HL-60 (cell line): ENCODE measurements at regions not wholly inside any gene's neighbourhood (a gene's known extent, or its start where the extent isn't known, plus 50 kb on each side); places are given as distances from the start of the nearest gene placed in this dataset.
"Not testable (repeated sequence)": the region's sequence is repeated elsewhere in the genome, so short reads cannot be mapped to it uniquely, and the experiment has no call there.

Experiments used
- DNase-seq, 2 experiments: peaks; one replicate each; pipeline ENCODE4 v3.0.0-alpha.2; 2010 to 2020; ENCODE audit warnings: low read depth in 1 of 2, low spot score in 1 of 2
- H3K27ac ChIP-seq: fragments of 250-450 bp; sonication (Bioruptor Pico); replicated peaks from 2 replicates; pipeline ENCODE4 v1.5.1; 2020; ENCODE audit warnings: mild to moderate bottlenecking, moderate library complexity
- H3K27me3 ChIP-seq: fragments of 250-450 bp; sonication (Bioruptor Pico); 2 replicates; pipeline ENCODE4 v1.5.1; 2021; ENCODE audit warnings: mild to moderate bottlenecking, moderate library complexity; ENCODE audit not compliant: insufficient read depth, poor library complexity, severe bottlenecking
- H3K4me3 ChIP-seq: replicated peaks from 2 replicates; pipeline ENCODE4 v1.5.1; 2011; ENCODE audit warnings: mild to moderate bottlenecking, control low read depth, low read length; ENCODE audit not compliant: insufficient read depth
- CTCF ChIP-seq: IDR thresholded peaks from one replicate; pipeline ENCODE4 v1.5.1; 2011; ENCODE audit warnings: low read length, control low read depth, inconsistent platforms; ENCODE audit not compliant: insufficient read depth
- GABPA ChIP-seq: IDR thresholded peaks from 2 replicates; pipeline ENCODE4 v1.6.1; 2012; ENCODE audit warnings: low read depth
- POLR2AphosphoS5 ChIP-seq: IDR thresholded peaks from 2 replicates; pipeline ENCODE4 v1.6.1; 2012; ENCODE audit warnings: low read depth
- SPI1 ChIP-seq: IDR thresholded peaks from 2 replicates; pipeline ENCODE4 v1.6.1; 2012; ENCODE audit warnings: low read depth, mild to moderate bottlenecking, borderline replicate concordance
- TF ChIP-seq, protein P1 (sequence below): IDR thresholded peaks from 2 replicates; pipeline ENCODE4 v1.6.1; 2012; ENCODE audit warnings: low read depth; ENCODE audit not compliant: insufficient replicate concordance

GRCh38 chr21:27321791-27322190 lies 354.9 kb upstream of the ADAMTS5 start:
- no peak overlapping the region for H3K27ac ChIP-seq
- no peaks in the 10 kb centered on the region for H3K27me3 ChIP-seq
- DNase-seq, result no peak
- no peak overlapping the region for H3K4me3 ChIP-seq
- TF ChIP-seq SPI1 (no peak), GABPA (no peak), POLR2AphosphoS5 (no peak), CTCF (no peak)
- TF ChIP-seq, protein P1, sequence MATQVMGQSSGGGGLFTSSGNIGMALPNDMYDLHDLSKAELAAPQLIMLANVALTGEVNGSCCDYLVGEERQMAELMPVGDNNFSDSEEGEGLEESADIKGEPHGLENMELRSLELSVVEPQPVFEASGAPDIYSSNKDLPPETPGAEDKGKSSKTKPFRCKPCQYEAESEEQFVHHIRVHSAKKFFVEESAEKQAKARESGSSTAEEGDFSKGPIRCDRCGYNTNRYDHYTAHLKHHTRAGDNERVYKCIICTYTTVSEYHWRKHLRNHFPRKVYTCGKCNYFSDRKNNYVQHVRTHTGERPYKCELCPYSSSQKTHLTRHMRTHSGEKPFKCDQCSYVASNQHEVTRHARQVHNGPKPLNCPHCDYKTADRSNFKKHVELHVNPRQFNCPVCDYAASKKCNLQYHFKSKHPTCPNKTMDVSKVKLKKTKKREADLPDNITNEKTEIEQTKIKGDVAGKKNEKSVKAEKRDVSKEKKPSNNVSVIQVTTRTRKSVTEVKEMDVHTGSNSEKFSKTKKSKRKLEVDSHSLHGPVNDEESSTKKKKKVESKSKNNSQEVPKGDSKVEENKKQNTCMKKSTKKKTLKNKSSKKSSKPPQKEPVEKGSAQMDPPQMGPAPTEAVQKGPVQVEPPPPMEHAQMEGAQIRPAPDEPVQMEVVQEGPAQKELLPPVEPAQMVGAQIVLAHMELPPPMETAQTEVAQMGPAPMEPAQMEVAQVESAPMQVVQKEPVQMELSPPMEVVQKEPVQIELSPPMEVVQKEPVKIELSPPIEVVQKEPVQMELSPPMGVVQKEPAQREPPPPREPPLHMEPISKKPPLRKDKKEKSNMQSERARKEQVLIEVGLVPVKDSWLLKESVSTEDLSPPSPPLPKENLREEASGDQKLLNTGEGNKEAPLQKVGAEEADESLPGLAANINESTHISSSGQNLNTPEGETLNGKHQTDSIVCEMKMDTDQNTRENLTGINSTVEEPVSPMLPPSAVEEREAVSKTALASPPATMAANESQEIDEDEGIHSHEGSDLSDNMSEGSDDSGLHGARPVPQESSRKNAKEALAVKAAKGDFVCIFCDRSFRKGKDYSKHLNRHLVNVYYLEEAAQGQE, result no peak

DNA sequence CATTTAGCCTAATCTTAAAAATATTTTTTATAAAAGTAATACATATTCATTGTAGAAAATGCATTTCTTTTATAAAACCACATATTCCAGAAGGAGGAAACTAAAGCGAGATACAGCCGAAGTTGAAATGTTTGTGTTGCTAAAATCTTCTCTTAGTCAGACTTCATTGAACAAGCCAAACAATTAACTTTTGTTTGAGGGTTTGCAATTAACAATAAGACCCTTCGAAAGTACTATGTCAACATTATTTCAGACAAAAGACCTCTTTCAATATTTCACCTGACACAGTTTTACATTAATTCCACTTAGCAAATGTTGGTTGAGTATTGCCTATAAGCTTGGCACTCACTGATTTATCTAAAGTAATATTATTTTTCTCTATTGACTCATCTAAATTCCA lies 354.0 kb upstream of the ADAMTS5 start:
- H3K27me3 ChIP-seq, result no peaks in the 10 kb centered on the region
- H3K27ac ChIP-seq, result no peak overlapping the region
- TF ChIP-seq, protein P1, result no peak
- TF ChIP-seq POLR2AphosphoS5, result no peak
- no peak for TF ChIP-seq CTCF
- no peak for TF ChIP-seq GABPA
- no peak for TF ChIP-seq SPI1
- DNase-seq, result no peak
- no peak overlapping the region for H3K4me3 ChIP-seq

DNA sequence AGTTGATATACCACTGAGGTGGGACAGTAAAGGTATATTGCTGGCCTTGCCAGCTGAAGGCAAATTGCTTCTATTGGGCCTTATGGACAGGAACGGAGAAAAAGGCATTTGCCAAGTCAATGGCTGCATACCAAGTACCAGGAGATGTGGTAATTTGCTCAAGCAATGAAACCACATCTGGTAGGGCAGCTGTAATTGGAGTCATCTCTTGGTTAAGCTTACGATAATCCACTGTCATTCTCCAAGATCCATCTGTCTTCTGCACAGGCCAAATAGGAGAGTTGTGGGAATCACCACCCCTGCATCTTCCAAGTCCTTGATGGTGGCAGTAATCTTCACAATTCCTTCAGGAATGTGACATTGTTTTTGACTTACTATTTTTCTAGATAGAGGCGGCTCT lies 350.7 kb upstream of the ADAMTS5 start:
- H3K27ac ChIP-seq, DNase-seq, H3K27me3 ChIP-seq, H3K4me3 ChIP-seq: not testable (repeated sequence)

DNA sequence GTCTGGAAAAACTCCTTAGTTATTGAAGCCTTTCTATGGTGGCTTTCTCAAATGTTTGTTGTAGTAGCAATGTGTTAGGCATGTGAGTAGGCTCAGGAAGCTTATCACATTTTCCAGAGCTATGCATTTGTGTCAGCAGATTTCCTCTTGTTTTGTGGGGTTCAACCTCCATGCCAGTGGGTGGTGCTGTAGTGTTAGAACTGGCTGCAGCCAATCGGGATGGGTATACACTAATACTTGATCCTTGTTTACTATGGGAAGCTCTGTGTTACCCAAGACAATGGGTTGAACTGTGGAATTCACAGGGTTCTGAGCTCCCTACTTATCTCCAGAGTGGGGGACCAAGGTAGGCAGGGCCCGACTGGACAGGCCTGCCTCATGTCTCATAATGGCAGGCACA lies 348.5 kb upstream of the ADAMTS5 start:
- Histone ChIP-seq H3K27ac (no peak overlapping the region), H3K4me3 (no peak overlapping the region), H3K27me3 (no peaks in the 10 kb centered on the region)
- DNase-seq, result no peak
- TF ChIP-seq CTCF (no peak), POLR2AphosphoS5 (no peak), GABPA (no peak), SPI1 (no peak)
- TF ChIP-seq, protein P1, result no peak
